ENCODE measurements at regions not wholly inside any gene's neighbourhood (a gene's known extent, or its start where the extent isn't known, plus 50 kb on each side); places are given as distances from the start of the nearest gene placed in this dataset.

DNA sequence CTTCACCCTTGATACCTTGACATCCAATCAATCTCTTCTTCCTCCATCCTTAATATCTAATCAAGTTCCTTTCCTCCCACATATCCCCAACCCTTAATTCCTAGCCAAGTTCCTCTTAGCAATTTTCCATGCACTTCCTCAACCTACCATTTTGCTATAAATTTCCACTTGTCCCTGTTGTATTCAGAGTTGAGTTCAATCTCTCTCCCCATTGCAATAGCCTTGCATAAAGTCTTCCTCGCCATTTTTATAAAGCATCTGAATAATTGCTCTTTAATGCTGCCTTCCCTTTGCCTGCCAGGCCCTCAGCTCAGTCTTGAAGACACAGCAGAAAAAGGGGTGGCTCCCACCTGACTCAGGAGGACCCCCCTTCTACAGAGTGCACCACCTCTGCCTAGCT lies 390.3 kb downstream of the HHIPL2 start:
- DNase-seq = no peak

DNA sequence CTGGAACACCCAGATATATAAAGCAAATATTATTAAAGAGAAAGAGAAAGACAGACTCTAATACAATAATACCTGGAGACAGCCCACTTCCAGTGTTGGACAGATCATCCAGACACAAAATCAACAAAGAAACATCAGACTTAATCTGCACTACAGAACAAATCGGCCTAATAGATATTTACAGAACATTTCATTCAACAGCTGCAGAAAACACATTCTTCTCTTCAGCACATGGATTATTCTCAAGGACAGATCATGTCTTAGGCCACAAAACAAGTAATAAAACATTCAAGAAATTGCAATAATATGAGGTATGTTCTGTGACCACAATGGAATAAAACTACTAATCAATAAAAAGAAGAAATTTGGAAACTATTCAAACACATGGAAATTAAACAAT lies 398.3 kb upstream of the DUSP10 start:
- no peak for DNase-seq

DNA sequence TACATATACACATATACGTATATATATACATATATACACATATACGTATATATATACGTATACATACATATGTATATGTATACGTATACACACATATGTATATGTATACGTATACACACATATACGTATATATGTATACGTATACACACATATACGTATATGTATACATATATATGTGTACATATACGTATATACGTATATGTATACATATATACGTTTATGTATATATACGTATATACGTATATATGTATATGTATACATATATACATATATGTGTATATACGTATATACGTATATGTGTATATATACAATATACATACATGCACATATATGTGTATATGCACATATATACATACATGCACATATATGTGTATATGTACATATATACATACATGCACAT lies 396.2 kb upstream of the DUSP10 start:
- DNase-seq = no peak

DNA sequence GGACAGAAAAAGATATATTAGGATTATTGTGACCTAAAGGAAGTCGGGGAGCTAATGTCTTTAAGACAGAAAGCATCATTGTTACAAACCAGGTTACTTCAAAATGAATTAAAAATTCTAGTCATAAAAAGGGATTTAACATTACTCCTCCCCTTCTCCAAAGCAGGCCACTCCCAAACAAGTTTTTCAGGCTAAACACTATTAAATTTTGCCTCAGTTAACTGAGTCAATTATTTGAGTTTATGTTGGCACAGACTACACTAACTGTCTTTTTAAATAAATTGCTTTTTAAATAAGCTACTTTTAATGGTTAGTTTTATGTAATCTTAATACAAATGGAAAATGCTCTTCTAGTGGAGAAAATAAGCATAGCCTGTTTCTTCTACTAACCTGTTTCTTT lies 395.0 kb upstream of the DUSP10 start:
- no peak for DNase-seq

DNA sequence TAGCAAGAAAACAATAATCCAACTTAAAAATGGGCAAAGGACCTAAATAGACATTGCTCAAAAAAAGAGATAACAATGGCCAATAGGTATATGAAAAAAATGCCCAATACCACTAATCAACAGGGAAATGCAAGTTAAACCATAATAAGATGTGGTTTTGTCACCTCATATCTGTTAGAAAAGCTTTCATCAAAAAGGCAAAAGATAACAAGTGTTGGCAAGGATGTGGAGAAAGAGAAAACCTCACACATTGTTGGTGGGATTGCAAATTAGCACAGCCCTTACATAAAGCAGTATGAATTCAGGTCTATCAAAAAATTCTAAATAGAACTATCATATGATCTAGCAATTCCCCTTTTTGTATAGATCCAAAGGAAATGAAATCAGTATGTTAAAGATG lies 387.2 kb upstream of the DUSP10 start:
- no peak for DNase-seq

DNA sequence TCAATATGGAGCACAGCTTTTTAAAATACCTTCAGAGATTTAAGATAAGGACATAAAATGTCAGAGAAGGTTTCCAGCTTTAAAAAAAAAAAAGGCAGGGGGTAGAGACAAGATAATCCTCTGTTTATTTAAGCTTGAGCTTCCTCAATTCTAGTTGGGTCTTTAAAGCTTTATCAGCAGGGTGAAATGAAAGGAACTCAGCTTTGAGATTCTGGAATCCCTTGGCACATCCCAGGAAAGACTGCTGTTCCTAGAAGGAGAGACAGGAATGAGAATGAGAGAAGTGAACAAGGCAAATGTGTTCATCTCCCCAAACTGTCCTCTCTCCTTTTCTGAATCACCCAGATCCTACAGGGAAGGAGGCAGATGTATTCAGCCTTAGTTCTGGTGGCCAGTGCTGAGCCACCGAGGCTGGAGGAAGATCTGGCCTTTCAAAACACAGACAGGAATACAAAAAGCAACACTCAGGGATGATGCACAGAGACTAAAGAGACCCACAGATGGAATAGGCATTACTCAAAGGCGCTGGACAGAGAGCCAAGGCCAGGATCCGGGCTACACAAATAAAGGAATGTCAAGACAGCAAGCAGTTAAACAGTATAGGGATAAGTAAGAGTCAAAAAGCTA lies 385.8 kb upstream of the DUSP10 start:
- no peak for DNase-seq

DNA sequence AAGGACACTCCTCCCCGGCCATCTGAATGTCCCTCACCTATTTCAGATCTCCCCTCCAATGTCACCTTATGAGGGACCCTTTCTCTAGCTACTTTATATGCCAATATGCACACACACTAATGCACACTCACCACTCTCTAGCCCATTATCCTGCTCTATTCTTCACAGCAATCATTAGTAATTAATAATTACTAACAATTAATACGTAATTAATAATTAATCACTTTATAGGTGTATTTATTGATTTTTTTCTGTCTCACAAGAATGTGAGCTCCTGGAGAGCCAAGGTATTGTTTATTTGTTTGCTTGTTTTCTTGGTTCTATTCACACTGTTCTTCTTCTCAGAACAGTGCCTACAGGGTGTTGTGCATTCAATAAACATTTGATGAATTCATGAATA lies 385.2 kb upstream of the DUSP10 start:
- no peak for DNase-seq

DNA sequence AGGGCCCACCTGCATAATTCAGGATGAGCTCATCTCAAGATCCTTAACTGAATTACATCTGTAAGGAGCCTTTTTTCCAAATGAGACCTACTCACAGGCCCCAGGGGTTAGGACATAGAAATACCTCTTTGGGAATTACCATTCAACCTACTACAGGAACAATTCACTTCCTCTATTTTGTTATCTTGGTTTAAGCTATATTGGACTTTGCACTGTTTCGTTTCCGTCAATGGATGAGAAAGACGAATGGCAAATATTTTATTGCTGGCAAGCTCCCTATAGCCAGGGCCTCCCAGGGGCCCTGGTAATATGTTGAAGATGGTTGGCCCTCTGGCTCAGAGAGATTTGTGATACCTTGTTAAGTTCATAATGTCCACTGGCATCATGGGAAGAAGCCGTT lies 384.2 kb upstream of the DUSP10 start:
- no peak for DNase-seq

DNA sequence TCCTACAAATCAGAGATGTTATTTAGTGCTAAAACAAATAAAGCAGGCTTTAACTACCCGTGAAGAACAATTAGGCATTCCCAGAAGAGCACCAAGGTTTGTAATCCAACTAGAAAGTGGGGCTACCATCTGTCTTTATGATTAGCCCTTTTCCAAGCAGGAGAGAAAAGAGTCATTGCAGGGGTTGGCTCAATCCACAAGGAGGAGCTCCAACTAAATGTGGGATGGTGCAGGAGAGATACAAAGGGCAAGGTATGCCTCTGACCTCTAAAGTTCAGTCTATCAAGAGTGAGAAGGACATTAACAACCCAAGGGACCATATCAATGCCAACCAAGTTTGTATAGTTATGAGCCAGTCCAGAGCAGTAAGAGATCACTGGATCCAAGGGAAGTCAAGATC lies 382.7 kb upstream of the DUSP10 start:
- DNase-seq = no peak

DNA sequence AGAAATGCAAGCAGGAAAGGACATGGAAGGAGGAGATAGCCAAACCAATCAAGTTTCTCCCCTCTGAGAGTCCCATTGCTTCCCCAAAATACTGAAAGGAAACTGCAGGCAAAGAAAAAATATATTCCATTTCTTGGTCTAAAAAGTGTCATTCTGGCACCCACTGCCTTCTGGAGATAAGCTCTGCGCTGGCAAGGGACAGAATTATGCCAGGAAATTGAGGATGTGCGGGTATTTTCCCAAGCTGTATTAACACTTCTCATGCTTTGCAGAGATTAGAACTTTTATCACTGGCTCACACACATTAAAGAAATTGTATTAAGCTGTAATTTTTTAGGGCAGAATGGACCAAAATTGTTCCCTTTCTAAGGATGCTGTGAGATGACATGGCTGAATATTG lies 381.2 kb upstream of the DUSP10 start:
- no peak for DNase-seq

DNA sequence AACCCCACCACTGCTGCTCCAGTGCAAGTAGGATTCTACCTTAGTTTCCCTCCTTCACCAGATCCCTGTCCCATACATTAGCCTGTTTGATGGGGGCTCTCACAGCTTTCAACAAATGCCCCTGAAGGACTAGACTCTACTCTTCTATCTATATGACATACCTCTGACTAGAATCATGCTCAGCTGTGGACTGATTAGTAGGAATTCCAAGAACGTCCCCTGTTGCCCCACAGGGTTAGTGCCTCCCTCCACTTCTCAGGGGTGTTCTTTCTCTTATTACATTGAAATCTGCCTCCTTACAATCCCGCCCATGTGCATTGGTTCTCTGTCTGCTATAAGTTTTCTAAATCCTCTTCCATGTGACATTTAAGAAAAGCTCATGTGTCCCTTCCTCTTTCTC lies 375.9 kb upstream of the DUSP10 start:
- DNase-seq = no peak

DNA sequence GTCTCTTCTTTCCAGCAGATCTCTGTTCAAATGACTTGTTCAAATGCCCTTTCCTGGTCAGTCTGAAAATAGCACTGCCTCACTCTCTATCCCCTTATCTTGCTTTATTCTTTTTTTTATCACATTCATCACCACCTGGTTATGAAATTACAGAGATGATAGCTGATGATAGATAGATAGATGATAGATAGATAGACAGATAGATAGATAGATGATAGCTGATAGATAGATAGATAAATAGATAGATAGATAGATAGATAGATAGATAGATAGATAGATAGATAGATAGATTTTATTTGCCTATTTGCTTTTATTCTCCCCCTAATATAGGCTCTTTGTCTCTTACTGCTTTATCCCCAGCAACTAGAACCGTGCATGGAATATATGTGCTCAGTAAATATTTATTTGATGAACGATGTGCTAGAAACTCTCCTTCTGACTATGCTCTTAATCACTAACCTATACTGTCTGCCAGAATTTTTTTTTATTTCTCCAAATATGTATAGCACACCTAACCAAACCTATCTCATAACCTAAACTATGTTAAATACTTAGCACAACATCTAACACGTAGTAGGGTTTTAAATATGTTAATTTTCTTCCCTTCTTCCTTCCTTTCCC lies 372.8 kb upstream of the DUSP10 start:
- DNase-seq = no peak

DNA sequence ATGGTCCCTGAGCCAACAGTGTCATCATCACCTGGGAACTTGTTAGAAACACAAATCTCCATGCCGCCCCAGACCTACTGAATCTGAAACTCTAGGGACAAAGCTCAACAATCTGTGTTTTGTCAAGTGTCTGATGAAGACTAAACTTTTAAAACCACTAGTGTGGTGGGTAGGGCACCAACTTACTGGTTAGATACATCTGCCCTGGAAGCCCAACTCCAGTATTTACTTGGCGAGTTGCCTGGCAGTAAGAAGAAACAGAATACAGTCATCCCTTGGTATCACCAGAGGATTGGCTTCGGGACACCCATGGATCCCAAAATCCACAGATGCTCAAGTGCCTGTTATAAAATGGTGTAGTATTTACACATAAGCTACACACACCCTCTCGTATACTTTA lies 367.9 kb upstream of the DUSP10 start:
- DNase-seq = no peak

DNA sequence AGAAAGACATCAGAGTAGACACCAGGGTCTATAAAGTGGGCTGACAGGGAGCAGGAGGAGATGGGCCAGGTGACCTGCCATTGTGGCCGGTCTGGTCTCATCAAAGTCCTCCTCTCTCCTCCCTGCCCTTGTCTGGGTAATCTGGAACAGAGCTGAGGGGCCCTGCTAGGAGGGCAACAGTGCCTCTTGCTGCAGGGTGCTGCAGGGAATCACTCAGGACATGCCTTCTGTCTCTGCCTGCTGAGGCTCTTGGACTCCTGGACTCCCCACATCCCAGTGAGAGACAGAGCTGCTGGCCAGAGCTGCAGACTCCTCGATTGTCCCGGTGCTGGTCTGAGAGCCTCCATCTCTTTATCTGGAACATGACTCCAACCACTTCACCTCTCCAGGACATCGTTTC lies 366.1 kb upstream of the DUSP10 start:
- no peak for DNase-seq

DNA sequence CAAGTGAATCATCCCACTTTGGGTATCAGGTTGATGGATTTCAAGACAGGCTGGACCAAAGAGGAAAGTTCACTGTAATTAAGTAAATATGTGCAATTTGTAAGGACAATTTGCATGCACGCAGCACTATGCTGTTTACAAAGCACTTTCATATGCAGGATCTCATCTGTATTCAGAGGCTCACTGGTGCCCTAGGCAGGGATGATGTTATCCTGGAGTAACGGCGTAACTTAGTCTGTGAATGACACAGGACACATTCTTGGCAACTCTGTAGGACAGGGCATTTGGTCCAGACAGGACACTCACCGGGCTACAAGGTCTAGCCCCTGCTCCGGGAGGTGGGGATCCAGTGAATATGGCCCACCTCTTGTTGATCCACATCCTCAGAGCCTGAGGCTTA lies 365.4 kb upstream of the DUSP10 start:
- DNase-seq = no peak

DNA sequence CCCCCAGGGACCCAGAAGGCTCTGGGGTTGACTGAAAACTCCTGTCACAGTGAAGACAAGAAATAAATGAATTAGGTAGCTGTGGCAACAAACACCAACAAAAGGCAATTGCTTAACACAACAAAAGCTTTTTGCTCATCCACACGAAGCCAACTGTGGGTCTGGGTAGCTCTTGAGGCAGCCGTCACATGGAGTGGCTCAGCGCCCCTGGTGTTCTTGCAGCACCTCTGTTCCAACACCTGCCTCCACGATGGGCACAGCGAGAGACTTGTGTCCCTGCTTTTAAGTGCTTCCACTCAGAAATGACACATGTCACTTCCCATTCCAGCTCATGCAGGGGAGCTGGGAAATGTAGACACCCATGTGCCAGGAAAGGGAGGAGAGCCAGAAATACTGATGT lies 364.5 kb upstream of the DUSP10 start:
- no peak for DNase-seq

DNA sequence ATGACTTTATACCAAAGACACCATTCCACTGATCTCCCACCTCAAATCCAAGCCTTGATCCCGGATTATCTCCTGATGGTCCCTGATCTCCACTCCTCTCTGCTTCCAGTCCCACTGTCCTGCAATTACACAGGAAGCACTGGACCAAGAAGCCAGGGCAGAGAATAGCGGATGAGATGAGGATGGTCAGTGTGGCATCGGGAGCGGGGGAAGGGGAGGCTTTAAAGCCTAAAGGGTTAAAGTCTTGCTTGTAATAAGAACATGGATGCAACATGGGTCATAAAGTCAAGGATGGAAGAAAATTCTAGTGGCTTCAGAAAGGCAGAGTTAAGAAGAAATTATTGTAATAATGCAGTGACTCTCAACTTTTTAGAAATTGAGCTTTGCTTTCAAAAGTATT lies 364.0 kb upstream of the DUSP10 start:
- DNase-seq = no peak

DNA sequence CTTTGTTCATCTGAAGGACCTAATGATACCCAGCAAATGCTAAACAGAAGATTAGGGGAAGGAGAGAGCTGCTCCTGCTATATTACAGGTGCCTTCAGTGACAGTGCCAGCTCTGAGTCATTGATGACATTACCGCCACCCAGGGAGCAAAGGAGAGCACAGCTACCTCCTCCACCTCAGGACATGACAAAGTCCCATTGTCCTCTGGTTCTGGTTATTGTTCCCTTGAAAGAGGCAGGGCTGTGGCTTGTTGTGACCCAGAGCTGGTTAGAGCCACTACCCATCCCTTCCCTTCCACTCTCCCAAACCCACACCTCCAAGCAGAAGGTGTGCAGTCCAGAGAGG lies 363.5 kb upstream of the DUSP10 start:
- no peak for DNase-seq

DNA sequence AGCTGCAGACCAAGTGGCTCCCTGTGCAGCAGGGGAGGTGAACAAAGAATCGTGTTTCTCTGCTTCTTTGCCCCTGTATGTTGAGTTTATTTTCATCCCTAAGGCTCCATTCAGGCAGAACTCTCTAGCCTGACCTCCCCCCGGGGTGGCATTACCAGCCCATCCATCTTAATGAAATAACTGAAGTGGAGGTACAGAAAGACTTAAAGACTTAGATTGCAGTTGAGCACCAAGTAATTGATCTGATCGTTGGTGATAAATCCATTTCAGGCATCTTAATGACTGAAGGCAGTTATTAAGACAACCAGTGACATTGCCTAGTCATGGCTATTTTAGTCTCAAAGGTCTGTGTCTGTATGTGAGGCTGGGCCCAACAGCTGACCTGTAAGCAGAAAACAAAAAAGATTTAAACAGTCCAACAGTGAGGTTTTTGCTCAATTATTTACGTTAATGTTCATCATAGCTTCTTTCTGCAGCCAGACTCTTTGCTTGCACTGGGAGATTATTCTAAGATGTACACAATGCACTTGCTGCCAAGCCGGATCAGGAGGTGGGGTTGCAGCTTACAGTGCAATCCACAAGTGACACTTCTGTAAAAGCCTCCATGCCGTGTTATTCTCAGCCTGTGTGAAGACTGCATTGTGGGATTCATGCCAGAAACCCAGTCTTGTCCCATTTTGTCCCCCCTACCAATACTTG lies 363.0 kb upstream of the DUSP10 start:
- no peak for DNase-seq

DNA sequence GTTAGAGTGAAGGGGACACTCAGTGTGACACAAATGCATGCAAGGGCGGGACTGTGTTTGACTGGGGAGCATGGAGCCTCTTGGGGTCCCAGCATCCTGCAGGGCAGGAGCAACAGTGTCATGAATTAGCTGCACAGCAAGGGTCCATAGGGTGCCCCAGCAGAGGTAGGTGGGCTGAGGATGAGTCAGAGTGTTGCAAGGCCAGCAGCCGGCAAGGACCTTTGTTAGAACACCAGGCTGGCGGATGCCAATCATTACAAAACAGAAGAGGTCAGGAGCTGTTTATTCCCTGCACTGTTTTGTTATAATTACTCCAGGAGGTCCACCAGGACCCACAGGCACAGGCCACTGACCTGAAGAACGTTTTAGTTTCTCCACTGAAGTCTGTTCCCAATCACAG lies 362.2 kb upstream of the DUSP10 start:
- no peak for DNase-seq

DNA sequence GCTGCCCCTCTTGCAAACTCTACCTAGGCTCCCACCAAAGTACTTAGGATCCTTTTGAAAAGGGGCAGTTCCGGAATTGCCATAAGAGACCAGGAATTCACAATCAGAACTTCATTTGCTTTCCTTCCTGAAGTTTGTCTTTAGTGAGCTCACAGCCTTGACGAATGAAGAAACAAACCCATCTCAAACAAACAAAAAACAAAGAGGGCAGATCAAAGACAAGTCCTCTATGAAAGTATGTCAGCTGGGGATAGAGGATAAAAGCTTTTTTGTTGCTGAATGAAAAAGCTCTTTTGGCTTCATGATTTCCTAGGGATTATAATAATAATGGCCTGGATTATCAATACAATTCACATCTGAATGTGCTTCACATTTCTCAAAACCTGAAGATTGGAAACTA lies 357.9 kb upstream of the DUSP10 start:
- no peak for DNase-seq

DNA sequence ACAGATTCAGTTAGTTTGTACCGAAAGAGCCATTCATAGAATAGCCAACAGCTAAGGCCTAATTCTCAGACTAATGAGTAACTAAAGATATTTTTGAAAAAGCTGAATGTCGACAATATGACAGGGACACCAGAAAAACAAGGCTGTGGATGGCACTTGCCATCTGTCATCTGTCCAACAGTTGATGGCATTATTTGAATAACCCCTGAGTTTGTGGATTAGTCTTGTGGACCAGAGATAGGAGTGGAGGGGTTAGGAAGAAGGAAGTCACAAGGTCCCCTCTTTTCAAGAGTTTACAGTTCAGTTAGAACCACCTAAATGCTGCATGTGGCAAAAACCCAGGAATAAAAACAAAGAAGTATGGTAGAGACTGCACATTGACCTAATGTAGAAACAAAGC lies 356.5 kb upstream of the DUSP10 start:
- no peak for DNase-seq

DNA sequence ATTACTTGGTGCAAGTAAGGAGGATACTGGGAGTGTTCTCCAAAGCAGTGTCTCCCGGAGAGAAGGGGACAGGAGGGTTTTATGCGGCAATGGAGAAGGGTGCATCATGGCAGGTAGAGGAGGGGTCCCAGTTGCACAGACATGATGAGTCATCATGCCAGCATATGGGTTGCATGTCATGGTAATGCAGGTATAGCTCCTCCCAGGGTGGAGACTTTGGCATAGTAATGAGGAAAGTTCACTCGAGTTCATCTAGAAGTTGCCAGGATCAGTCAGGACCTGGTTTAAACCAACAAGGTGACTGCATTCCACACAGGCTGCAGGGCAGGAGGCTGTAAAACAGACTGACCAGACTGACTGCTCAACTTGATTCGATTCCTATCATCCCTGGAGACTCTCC lies 355.7 kb upstream of the DUSP10 start:
- DNase-seq = no peak

DNA sequence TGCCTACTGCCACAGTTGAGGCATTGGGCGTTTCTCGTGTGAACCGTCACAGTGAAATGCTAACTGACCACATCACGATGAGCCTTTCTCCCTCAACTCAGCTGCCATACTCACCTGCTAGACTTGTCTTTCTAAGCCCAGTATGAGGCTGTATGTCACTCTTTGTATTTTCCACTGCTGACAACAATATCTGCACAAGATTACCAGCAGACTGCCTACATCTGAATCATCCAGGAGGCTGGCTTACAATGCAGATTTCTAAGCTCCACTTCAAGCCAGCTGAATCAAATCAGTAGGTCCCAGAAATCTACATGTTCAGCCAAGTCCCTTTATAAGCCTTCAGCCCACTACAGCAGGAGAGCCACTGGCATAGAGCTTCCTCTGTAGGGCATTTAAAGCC lies 355.0 kb upstream of the DUSP10 start:
- DNase-seq = no peak

DNA sequence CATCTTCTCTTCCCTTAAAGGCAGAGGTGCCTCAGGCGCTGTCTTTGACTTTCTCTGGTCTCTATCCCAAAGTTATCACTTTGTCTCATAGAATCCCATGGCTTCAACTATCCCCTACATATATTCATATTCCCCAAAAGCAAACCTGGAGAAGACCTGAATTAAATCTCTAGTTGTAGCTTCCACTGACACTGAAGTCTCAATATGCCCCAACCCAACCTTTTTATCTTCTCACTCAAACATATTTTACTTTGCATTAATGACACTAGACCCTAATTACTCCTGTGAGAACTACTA lies 354.5 kb upstream of the DUSP10 start:
- no peak for DNase-seq
